ENCODE measurements at regions not wholly inside any gene's neighbourhood (a gene's known extent, or its start where the extent isn't known, plus 50 kb on each side); places are given as distances from the start of the nearest gene placed in this dataset.

- TF ChIP-seq TSC22D4 (tag; IDR thresholded peaks at IDR 0.05) (no peak), HOXB6 (CRISPR knock-in tag; IDR thresholded peaks at IDR 0.05; ENCODE audit: borderline replicate concordance) (no peak), IFI16 (CRISPR knock-in tag; IDR thresholded peaks at IDR 0.05) (no peak)
These were observed 65.8 kb upstream of the STMND1 start (continued) for GRCh38 chr6:17036065-17036393.

GRCh38 chr6:17035257-17036064 lies 66.4 kb upstream of the STMND1 start:
- FAIRE-seq (no peak), DNase-seq (ENCODE audit: extremely low read depth in 1 of 4, low spot score in 3 of 4) (no peak), ATAC-seq (no peak)
- Histone ChIP-seq H3K9me1 (ENCODE audit: control insufficient read depth, insufficient read depth, low read length) (no peaks in the 10 kb centered on the region), H3K4me3 (no peak overlapping the region), H3K4me2 (ENCODE audit: insufficient read depth, low read length) (no peak overlapping the region), H3K27ac (ENCODE audit: extremely low read depth, low read depth, low read length) (no peak overlapping the region), H4K20me1 (replicated peaks; ENCODE audit: control insufficient read depth, insufficient read depth, low read length) (no peaks in the 10 kb centered on the region), H3K4me1 (replicated peaks in 1 of 2; ENCODE audit: control insufficient read depth in 2 of 2, insufficient read depth in 2 of 2, low read length in 2 of 2) (no peaks in the 10 kb centered on the region), H2AFZ (ENCODE audit: low read depth, low read length) (no peak overlapping the region), H3K9me3 (replicated peaks; ENCODE audit: control insufficient read depth, insufficient read depth, low read depth, low read length) (no peaks in the 10 kb centered on the region), H3K27me3 (ENCODE audit: control insufficient read depth in 2 of 2, insufficient read depth in 2 of 2, low read length in 2 of 2) (peaks cover 3 to 12% of the 10 kb centered on the region in 2 experiments), H3K36me3 (ENCODE audit: control insufficient read depth, insufficient read depth, low read length) (no peaks in the 10 kb centered on the region), H3K79me2 (ENCODE audit: control insufficient read depth, insufficient read depth, low read length) (no peaks in the 10 kb centered on the region), H3K9ac (ENCODE audit: insufficient read depth in 1 of 2, low read depth in 2 of 2, low read length in 2 of 2) (no peak overlapping the region)
- BruUV-seq (replicated peaks) = no TSS peak
- POLR2A ChIA-PET = interaction anchor here (0.9 kb wide), 1 partner anchor 168 kb away, joined by 3 read pairs; no protein-coding TSS in a partner anchor
- intact Hi-C loops (cut with micrococcal nuclease) (no loop called here), in situ Hi-C loops (cut with MboI) (no loop called here)
- no peak for TF ChIP-seq POLR2H (tag; IDR thresholded peaks at IDR 0.05; ENCODE audit: low read depth)
- no peak for TF ChIP-seq ZBTB1 (CRISPR knock-in tag; IDR thresholded peaks at IDR 0.05; ENCODE audit: borderline replicate concordance, low read depth)
- TF ChIP-seq, protein P1, sequence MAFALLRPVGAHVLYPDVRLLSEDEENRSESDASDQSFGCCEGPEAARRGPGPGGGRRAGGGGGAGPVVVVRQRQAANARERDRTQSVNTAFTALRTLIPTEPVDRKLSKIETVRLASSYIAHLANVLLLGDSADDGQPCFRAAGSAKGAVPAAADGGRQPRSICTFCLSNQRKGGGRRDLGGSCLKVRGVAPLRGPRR (CRISPR knock-in tag; IDR thresholded peaks at IDR 0.05) = no peak
- peak; percentile 50 for TF ChIP-seq ATF3 (IDR thresholded peaks at IDR 0.05)
- TF ChIP-seq ATF3 (CRISPR knock-in tag; conservative IDR thresholded peaks at IDR 0.05) = no peak
- TF ChIP-seq ATF1 (CRISPR knock-in tag; IDR thresholded peaks at IDR 0.05) = no peak
- TF ChIP-seq ATF1 (tag; IDR thresholded peaks at IDR 0.05) = peak; percentile 59
- TF ChIP-seq, protein P2, sequence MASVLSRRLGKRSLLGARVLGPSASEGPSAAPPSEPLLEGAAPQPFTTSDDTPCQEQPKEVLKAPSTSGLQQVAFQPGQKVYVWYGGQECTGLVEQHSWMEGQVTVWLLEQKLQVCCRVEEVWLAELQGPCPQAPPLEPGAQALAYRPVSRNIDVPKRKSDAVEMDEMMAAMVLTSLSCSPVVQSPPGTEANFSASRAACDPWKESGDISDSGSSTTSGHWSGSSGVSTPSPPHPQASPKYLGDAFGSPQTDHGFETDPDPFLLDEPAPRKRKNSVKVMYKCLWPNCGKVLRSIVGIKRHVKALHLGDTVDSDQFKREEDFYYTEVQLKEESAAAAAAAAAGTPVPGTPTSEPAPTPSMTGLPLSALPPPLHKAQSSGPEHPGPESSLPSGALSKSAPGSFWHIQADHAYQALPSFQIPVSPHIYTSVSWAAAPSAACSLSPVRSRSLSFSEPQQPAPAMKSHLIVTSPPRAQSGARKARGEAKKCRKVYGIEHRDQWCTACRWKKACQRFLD (CRISPR knock-in tag; IDR thresholded peaks at IDR 0.05) = no peak
- TF ChIP-seq ATF7 (IDR thresholded peaks at IDR 0.05) = peak; percentile 35; the same call in 1 of the 2 replicates
- TF ChIP-seq ZNF764 (CRISPR knock-in tag; IDR thresholded peaks at IDR 0.05; ENCODE audit: low read depth) = no peak
- no peak for TF ChIP-seq IFI16 (CRISPR knock-in tag; IDR thresholded peaks at IDR 0.05)
- TF ChIP-seq DNMT1 (IDR thresholded peaks at IDR 0.05) = no peak
- TF ChIP-seq EP300 (IDR thresholded peaks at IDR 0.05; ENCODE audit: low read length) = no peak
- TF ChIP-seq ARID1B (IDR thresholded peaks at IDR 0.05) = no peak
- no peak for TF ChIP-seq TAF15 (IDR thresholded peaks at IDR 0.05; ENCODE audit: low read depth, low read length)
- TF ChIP-seq MAZ (CRISPR knock-in tag; conservative IDR thresholded peaks at IDR 0.05 in 1 of 2, IDR thresholded peaks at IDR 0.05 in 1 of 2) = no peak
- WGBS (ENCODE audit: insufficient coverage, low coverage, missing lambda C conversion rate) = 0% methylated on average over 8 of the region's 8 CpGs
- CTCF ChIA-PET (ENCODE audit: low intra/inter-chr PET ratio) = no interaction called here

Data from K562 (cell line).